C4-2B (cell line): ENCODE measurements at regions not wholly inside any gene's neighbourhood (a gene's known extent, or its start where the extent isn't known, plus 50 kb on each side); places are given as distances from the start of the nearest gene placed in this dataset.

Experiments used
- ZFX ChIP-seq: fragments of 450-650 bp; IDR thresholded peaks from 2 replicates; pipeline ENCODE4 v1.6.1; 2017
- TF ChIP-seq, protein P1 (sequence below): fragments of 450-650 bp; conservative IDR thresholded peaks from 2 replicates; pipeline ENCODE4 v1.5.1; 2017; ENCODE audit warnings: mild to moderate bottlenecking

DNA sequence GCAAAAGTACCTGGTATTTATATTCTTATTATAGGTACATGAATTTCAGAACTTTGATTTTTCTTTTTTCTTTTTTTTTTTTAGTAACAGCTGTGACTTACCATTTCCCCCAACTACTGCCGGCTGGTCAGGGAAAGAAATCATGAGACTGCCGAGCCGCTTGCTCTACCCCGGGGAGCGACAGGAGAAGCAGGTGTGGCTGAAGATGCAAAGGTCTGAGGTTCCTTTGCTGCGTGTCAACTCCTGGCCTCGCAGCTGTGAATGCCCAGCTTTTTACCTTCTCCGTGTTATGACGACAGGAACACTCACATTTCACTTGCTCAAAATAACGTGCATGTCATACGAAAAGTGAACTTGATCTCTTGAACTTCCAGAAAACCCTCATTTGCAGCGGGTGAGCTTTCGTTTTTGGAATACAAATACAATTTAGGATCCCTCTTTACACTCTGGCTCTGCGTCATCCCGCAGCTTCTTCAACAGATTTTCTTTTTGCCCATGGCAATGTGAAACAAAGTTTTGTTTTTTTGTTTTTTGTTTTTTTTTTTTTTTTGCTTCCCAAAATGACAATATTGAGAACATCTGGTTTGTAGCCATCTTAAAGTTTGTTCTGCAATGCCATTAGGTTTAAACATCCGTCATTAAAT is 117.9 kb downstream of the EFNB2 start:
- TF ChIP-seq, protein P1, sequence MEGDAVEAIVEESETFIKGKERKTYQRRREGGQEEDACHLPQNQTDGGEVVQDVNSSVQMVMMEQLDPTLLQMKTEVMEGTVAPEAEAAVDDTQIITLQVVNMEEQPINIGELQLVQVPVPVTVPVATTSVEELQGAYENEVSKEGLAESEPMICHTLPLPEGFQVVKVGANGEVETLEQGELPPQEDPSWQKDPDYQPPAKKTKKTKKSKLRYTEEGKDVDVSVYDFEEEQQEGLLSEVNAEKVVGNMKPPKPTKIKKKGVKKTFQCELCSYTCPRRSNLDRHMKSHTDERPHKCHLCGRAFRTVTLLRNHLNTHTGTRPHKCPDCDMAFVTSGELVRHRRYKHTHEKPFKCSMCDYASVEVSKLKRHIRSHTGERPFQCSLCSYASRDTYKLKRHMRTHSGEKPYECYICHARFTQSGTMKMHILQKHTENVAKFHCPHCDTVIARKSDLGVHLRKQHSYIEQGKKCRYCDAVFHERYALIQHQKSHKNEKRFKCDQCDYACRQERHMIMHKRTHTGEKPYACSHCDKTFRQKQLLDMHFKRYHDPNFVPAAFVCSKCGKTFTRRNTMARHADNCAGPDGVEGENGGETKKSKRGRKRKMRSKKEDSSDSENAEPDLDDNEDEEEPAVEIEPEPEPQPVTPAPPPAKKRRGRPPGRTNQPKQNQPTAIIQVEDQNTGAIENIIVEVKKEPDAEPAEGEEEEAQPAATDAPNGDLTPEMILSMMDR, result no peak
- no peak for TF ChIP-seq ZFX
